Peyer's patch (tissue), 4 donors: ENCODE measurements at regions not wholly inside any gene's neighbourhood (a gene's known extent, or its start where the extent isn't known, plus 50 kb on each side); places are given as distances from the start of the nearest gene placed in this dataset.
A peak's percentile ranks its signal among the peaks of the same experiment; 100 is the strongest.

Experiments used
- DNase-seq, 3 donors: peaks; one replicate each; pipeline ENCODE4 v3.0.0-alpha.2; 2017 to 2019
- H3K27ac ChIP-seq, 4 donors: fragments of 200-600 bp; sonication (generic); one replicate each; pipeline ENCODE4 v1.5.1; 2016 to 2019
- H3K27me3 ChIP-seq, 2 donors: fragments of 200-600 bp; sonication (generic); one replicate each; pipeline ENCODE4 v1.5.1; 2019
- H3K36me3 ChIP-seq, 3 donors: fragments of 200-600 bp; sonication (generic); one replicate each; pipeline ENCODE4 v1.5.1; 2016 to 2019
- H3K4me1 ChIP-seq, 4 donors: fragments of 200-600 bp; sonication (generic); one replicate each; pipeline ENCODE4 v1.5.1; 2016 to 2019
- H3K4me3 ChIP-seq, 4 donors: fragments of 200-600 bp; sonication (generic); 1 replicate in 3 of 4; 2 replicates in 1 of 4; pipeline ENCODE4 v1.5.1; 2016 to 2019; ENCODE audit warnings: mild to moderate bottlenecking in 1 of 4
- H3K9me3 ChIP-seq, 4 donors: fragments of 200-600 bp; sonication (generic); one replicate each; pipeline ENCODE4 v1.5.1; 2016 to 2019; ENCODE audit warnings: mild to moderate bottlenecking in 1 of 4
- CTCF ChIP-seq, 6 experiments: fragments of 450-650 bp in 4 of 6; fragments of 200-600 bp in 2 of 6; sonication (generic) in 1 of 6; IDR thresholded peaks; one replicate each; pipeline ENCODE4 v1.5.1; 2017 to 2019; ENCODE audit warnings: antibody characterized with exemption in 6 of 6, mild to moderate bottlenecking in 3 of 6, moderate library complexity in 1 of 6
- POLR2A ChIP-seq, 2 donors: fragments of 450-650 bp; IDR thresholded peaks; one replicate each; pipeline ENCODE4 v1.5.1; 2017; ENCODE audit warnings: antibody characterized with exemption in 2 of 2, mild to moderate bottlenecking in 2 of 2, moderate library complexity in 2 of 2

GRCh38 chr13:79904581-79904980 is 423.6 kb downstream of the NDFIP2 start:
- no peak overlapping the region for H3K27ac ChIP-seq
- H3K4me1 ChIP-seq = no peaks in the 10 kb centered on the region
- no peaks in the 10 kb centered on the region for H3K9me3 ChIP-seq
- no peak overlapping the region for H3K4me3 ChIP-seq
- no peak for DNase-seq
- H3K27me3 ChIP-seq = no peaks in the 10 kb centered on the region
- TF ChIP-seq POLR2A (IDR thresholded peaks at IDR 0.05) (no peak), CTCF (IDR thresholded peaks at IDR 0.05) (no peak)
- H3K36me3 ChIP-seq = no peaks in the 10 kb centered on the region

DNA sequence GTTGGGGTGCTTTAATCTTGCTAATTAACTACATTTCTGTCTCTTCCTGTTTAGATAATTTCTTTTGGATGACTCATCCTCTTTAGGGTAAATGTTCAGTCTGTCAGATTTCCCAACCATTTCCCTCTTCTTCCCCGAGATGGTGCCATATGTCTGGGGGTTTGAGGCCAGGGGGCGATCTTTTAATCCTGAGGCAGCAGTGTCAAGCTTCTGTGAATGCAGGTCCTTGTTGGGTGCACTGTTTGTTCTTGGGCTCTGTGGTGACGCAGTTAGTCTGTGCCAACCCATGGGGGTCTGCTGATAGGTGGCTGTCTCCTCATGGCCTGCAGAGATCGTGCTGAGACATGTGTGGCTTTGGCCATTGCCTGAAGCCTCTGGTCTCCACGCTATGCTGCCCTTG is 420.4 kb downstream of the NDFIP2 start:
- peak in 1 of 3 donors; percentile 40 for DNase-seq

GRCh38 chr13:79900356-79900755 is 419.4 kb downstream of the NDFIP2 start:
- Histone ChIP-seq H3K27ac (no peak overlapping the region), H3K27me3 (no peaks in the 10 kb centered on the region), H3K4me3 (no peak overlapping the region), H3K4me1 (no peaks in the 10 kb centered on the region), H3K9me3 (no peaks in the 10 kb centered on the region), H3K36me3 (no peaks in the 10 kb centered on the region)
- TF ChIP-seq CTCF (IDR thresholded peaks at IDR 0.05) (no peak), POLR2A (IDR thresholded peaks at IDR 0.05) (no peak)
- DNase-seq = no peak

More for the DNA sequence above, 420.4 kb downstream of the NDFIP2 start:
- no peaks in the 10 kb centered on the region for H3K4me1 ChIP-seq
- no peaks in the 10 kb centered on the region for H3K9me3 ChIP-seq
- H3K27ac ChIP-seq = no peak overlapping the region
- TF ChIP-seq CTCF (IDR thresholded peaks at IDR 0.05) (no peak), POLR2A (IDR thresholded peaks at IDR 0.05) (no peak)
- no peaks in the 10 kb centered on the region for H3K36me3 ChIP-seq
- no peaks in the 10 kb centered on the region for H3K27me3 ChIP-seq
- H3K4me3 ChIP-seq = no peak overlapping the region

DNA sequence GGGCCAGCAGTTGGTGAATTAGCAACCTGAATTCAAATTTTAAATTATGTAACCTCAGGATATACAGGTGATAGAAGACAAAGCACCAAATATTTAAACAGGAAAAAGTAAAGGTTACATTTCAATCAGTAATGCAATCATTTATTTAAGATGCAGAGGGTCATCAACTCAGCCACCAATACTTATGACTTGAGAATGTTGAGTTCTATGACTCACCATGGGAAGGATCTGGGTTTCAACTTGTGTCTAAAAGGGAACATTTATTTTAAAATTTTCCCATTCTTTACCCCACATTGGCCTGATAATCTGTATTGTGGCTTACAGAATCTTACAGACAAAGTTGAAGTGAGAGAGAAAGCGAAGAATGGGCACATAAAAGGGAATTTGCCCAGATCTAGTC is 418.0 kb downstream of the NDFIP2 start:
- no peak overlapping the region for H3K4me3 ChIP-seq
- TF ChIP-seq POLR2A (IDR thresholded peaks at IDR 0.05) (no peak), CTCF (IDR thresholded peaks at IDR 0.05) (no peak)

DNA sequence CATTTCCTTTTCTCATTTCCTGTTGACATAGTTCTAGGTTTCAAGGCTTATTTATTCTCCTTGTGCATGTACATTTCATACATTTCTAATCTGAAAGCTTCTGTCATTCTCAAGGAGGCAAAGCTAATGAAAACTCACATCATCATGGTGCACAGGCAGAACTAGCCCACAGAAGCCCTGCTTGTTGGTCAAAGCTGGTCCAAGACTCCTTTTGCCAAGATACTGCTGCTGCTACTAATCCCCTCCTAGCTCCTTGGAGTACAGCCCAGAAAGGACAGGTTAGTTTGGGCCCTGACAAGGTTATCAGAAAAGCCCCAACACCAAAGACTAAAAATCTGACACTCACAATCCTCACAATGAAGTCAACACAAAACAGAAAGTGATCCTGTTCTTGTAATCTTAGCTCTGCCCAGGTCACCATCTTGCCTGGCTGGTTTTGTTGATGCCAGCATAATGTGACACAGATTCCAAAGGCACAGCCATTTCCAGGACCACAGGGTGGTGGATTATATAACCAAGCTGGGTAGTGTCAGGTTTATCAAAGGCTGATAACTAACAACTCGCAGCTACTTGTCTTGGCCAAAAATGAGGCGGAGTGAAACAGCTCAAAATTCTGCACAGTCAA is 417.4 kb downstream of the NDFIP2 start:
- Histone ChIP-seq H3K36me3 (no peaks in the 10 kb centered on the region), H3K4me3 (no peak overlapping the region), H3K9me3 (no peaks in the 10 kb centered on the region), H3K27ac (no peak overlapping the region), H3K4me1 (no peaks in the 10 kb centered on the region), H3K27me3 (no peaks in the 10 kb centered on the region)
- TF ChIP-seq POLR2A (IDR thresholded peaks at IDR 0.05) = no peak
- no peak for TF ChIP-seq CTCF (IDR thresholded peaks at IDR 0.05)
- no peak for DNase-seq

More for the DNA sequence above, 418.0 kb downstream of the NDFIP2 start:
- no peaks in the 10 kb centered on the region for H3K27me3 ChIP-seq
- H3K4me1 ChIP-seq = no peaks in the 10 kb centered on the region
- no peaks in the 10 kb centered on the region for H3K9me3 ChIP-seq
- no peaks in the 10 kb centered on the region for H3K36me3 ChIP-seq
- DNase-seq = no peak
- H3K27ac ChIP-seq = no peak overlapping the region

- no peak for DNase-seq
- Histone ChIP-seq H3K4me1 (no peaks in the 10 kb centered on the region), H3K27me3 (no peaks in the 10 kb centered on the region), H3K9me3 (no peaks in the 10 kb centered on the region), H3K27ac (no peak overlapping the region), H3K4me3 (no peak overlapping the region), H3K36me3 (no peaks in the 10 kb centered on the region)
- TF ChIP-seq CTCF (IDR thresholded peaks at IDR 0.05) (no peak), POLR2A (IDR thresholded peaks at IDR 0.05) (no peak)
Observed at GRCh38 chr13:79896851-79897250, 415.9 kb downstream of the NDFIP2 start.
